Retinal pigment epithelial cell (primary cell): ENCODE measurements at regions not wholly inside any gene's neighbourhood (a gene's known extent, or its start where the extent isn't known, plus 50 kb on each side); places are given as distances from the start of the nearest gene placed in this dataset.

Experiments used
- DNase-seq: peaks from one replicate; pipeline ENCODE4 v3.0.0-alpha.2; 2010; ENCODE audit warnings: low read depth
- H3K4me3 ChIP-seq: 2 replicates; pipeline ENCODE4 v1.5.1; 2011; ENCODE audit warnings: mild to moderate bottlenecking, low read length, control low read depth, moderate library complexity
- TF ChIP-seq, protein P1 (sequence below): conservative IDR thresholded peaks from 2 replicates; pipeline ENCODE4 v1.5.1; 2011; ENCODE audit warnings: low read depth, low read length, control low read depth, inconsistent platforms

DNA sequence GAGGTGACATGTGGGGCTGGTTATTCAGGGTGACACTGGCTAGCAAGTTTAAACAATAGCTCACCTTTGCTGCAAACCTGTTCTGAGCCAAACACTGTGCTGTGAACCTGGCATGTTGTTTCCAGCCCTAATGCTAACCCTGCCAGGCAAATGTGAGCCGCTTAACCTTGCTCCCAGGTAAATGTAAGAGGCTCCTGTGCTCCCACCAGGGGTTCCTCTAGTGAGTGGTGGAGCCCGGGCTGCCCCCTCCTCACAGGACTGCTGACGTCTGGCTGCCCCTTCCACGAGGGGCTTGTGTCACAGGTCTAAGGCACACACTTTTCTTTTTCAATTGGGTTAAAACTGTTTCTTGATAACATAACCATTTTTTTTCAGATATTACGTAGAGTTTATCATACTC, 223.7 kb downstream of the DCDC2C start:
- no peak overlapping the region for H3K4me3 ChIP-seq
- TF ChIP-seq, protein P1, sequence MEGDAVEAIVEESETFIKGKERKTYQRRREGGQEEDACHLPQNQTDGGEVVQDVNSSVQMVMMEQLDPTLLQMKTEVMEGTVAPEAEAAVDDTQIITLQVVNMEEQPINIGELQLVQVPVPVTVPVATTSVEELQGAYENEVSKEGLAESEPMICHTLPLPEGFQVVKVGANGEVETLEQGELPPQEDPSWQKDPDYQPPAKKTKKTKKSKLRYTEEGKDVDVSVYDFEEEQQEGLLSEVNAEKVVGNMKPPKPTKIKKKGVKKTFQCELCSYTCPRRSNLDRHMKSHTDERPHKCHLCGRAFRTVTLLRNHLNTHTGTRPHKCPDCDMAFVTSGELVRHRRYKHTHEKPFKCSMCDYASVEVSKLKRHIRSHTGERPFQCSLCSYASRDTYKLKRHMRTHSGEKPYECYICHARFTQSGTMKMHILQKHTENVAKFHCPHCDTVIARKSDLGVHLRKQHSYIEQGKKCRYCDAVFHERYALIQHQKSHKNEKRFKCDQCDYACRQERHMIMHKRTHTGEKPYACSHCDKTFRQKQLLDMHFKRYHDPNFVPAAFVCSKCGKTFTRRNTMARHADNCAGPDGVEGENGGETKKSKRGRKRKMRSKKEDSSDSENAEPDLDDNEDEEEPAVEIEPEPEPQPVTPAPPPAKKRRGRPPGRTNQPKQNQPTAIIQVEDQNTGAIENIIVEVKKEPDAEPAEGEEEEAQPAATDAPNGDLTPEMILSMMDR: no peak
- DNase-seq: no peak

DNA sequence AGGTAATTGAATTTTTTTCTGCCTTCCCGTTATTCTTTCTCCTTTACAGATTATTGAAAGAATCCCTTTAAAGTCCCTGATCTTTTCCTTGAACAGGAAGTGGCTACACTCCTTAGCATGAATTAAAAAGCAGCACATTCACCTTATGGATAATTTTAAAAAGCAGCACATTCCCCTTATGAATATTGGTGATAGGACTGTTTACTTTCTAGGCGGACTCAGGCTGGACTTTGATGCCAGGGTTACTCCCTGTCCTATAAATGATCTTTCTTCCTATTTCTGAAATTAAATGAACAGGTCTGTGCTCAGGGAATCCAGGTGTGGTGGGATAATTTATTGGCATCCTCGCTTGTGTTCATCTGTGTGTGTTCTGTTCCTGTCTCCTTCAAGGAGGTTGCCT, 226.0 kb downstream of the DCDC2C start:
- TF ChIP-seq, protein P1: no peak
- DNase-seq: no peak
- H3K4me3 ChIP-seq: no peak overlapping the region

DNA sequence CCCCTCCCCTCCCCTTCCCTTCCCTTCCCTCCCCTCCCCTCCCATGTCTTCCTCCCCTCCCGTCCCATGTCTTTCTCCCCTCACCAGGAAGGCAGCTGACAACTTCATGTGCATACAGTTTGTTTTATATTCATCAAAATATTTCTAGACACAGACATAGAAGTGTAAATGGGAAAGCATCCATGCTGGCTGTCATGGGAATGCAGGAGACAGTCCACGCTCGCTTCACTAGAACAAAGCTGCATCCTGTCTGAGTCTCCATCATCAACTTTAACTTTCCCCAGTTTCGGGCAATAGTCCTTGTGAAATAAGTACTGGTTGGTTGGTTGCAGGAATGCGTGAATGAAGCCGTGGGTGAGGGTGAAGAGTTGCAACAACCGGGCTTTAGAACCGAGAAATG, 226.9 kb downstream of the DCDC2C start:
- H3K4me3 ChIP-seq: no peak overlapping the region
- TF ChIP-seq, protein P1: no peak
- no peak for DNase-seq

DNA sequence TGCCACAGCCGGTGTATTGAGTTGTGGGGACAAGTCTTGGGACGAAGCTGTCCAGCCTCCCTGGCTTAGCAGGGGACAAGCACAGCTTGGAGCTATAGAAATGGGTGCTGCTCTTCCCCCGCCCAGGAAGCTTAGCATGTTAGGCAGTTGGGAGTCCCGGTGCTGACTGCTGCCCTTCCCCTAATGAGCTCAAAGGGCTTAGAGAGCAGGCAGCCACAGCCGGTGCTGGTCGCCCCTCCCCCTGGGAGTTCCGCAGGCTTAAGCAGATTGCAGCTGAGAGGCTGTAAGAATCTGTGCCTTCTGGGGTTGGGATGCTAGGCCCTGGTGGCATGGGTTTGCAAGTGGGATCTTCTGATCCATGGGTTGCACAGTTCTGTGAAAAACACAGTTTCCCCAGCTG, 237.3 kb downstream of the DCDC2C start:
- DNase-seq: no peak
- TF ChIP-seq, protein P1: no peak
- no peak overlapping the region for H3K4me3 ChIP-seq

DNA sequence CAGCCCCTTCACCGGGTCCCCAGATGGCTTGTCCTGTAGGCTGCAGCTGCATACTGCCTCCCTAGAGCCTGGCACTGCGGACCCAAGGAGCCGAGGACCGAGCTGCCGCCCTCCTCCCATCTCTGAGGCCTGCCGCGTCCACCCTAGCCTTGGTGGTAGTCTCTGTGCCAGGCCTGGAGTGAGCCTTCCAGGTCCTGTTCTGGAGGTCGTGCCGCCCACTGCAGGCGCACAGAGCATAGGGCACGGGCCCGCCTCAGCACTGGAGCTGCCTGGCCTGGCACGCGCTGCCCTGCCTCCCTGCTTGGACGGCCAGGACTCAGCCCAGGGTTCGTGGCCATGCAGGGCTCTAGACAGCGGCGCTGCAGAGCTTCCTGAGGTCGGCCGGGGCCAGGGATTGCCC, 239.5 kb downstream of the DCDC2C start:
- TF ChIP-seq, protein P1: no peak
- no peak for DNase-seq
- no peak overlapping the region for H3K4me3 ChIP-seq

DNA sequence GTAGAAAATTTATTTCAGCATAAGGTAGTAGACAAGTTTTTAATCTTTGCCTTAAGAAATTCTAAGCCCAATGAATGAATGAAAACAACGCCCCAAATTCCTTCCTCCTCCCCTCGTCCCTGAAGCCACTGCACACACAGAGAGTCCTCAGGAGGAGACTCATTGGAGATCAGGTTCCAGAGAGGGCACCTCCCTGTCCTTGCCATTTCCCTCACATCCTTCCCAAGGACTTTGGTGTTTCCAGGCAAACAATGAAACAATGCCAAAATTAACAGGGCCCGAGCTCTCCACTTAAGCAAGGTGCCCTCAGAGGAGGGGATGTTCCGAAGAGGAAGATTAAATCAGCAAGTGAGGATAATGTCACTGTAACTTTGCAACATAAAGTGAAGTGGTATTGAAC, 240.7 kb downstream of the DCDC2C start:
- TF ChIP-seq, protein P1: no peak
- no peak overlapping the region for H3K4me3 ChIP-seq
- no peak for DNase-seq

DNA sequence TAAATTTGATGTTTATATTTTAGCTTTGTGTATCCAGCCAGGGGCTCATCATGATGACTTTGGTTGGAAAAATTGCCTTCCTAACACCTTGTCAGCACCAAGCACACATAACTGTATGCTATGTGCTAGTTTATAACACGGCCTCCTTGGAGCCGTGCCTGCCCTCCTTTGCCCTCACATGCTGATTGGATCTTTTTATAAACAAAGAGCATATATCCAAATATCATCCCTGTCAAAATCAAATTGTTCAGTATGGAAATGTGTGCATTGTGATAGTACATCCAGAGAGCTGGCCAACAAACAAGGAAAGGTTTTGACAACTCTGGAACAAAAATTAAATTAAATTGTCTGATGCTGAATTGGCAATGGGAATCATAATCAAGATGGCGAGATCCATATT, 241.5 kb downstream of the DCDC2C start:
- TF ChIP-seq, protein P1: no peak
- H3K4me3 ChIP-seq: no peak overlapping the region
- DNase-seq: no peak
